ENCODE measurements at regions not wholly inside any gene's neighbourhood (a gene's known extent, or its start where the extent isn't known, plus 50 kb on each side); places are given as distances from the start of the nearest gene placed in this dataset.

- TF ChIP-seq, protein P1, sequence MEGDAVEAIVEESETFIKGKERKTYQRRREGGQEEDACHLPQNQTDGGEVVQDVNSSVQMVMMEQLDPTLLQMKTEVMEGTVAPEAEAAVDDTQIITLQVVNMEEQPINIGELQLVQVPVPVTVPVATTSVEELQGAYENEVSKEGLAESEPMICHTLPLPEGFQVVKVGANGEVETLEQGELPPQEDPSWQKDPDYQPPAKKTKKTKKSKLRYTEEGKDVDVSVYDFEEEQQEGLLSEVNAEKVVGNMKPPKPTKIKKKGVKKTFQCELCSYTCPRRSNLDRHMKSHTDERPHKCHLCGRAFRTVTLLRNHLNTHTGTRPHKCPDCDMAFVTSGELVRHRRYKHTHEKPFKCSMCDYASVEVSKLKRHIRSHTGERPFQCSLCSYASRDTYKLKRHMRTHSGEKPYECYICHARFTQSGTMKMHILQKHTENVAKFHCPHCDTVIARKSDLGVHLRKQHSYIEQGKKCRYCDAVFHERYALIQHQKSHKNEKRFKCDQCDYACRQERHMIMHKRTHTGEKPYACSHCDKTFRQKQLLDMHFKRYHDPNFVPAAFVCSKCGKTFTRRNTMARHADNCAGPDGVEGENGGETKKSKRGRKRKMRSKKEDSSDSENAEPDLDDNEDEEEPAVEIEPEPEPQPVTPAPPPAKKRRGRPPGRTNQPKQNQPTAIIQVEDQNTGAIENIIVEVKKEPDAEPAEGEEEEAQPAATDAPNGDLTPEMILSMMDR (IDR thresholded peaks at IDR 0.05), result no peak
- TF ChIP-seq EP300 (IDR thresholded peaks at IDR 0.05) (no peak), POLR2A (IDR thresholded peaks at IDR 0.05) (no peak)
- no peaks in the 10 kb centered on the region for H3K4me1 ChIP-seq
- H3K9me3 ChIP-seq, result no peaks in the 10 kb centered on the region
- no peaks in the 10 kb centered on the region for H3K36me3 ChIP-seq
- no peak overlapping the region for H3K4me3 ChIP-seq
- H3K27me3 ChIP-seq, result peaks cover 0 to 8% of the 10 kb centered on the region in 2 donors
- no peak for DNase-seq (ENCODE audit: low spot score in 2 of 2)
- 48 to 56% methylated on average over 11 of the region's 11 CpGs for WGBS, 2 donors
- H3K27ac ChIP-seq, result no peak overlapping the region
These were observed 70.8 kb downstream of the BMP2 start for GRCh38 chr20:6838181-6838826.

DNA sequence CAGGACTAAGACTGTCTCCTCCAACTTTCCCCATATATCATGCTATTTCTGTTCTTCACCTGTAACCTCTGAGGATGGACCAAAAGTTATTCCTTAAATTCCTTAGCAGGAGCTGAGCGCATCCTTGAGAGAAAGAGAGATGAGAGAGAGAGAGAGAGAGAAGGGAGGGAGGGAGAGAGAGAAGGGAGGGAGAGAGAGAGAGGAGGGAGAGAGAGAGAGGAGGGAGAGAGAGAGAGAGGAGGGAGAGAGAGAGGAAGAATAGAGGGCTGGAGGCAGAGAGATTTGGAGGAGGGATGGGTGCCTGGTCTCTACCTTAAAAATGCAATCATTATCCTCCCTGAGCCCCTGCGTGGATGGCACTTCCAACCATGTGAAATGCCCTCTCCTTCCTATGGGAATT lies 73.6 kb downstream of the BMP2 start:
- H3K27me3 ChIP-seq, result peaks cover 0 to 8% of the 10 kb centered on the region in 2 donors
- TF ChIP-seq EP300 (IDR thresholded peaks at IDR 0.05) (no peak), POLR2A (IDR thresholded peaks at IDR 0.05) (no peak)
- TF ChIP-seq, protein P1 (IDR thresholded peaks at IDR 0.05), result no peak
- WGBS, 2 donors, result 87 to 98% methylated on average over 2 of the region's 2 CpGs

DNA sequence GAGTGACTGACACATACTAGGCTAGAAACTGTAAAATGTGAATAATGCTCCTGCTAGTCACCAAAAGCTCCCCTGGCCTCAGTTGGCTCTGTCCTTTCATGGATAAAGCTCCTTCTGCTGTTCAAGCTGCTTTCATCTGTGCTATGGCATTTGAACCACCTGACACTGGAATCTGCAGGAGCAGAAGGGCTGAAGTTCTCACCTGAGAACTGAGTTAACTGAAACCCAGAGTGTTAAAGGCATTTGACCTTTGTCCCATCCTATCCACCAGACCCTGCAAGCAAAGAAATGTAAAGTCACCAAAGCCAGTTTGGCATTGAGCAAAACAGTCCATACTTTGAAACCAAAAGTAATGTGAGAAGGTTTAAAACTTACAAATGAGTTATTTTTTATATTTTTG lies 77.7 kb downstream of the BMP2 start:
- no peak overlapping the region for H3K4me3 ChIP-seq

More for the DNA sequence above, 73.6 kb downstream of the BMP2 start:
- H3K9me3 ChIP-seq, result no peaks in the 10 kb centered on the region
- no peak overlapping the region for H3K27ac ChIP-seq
- no peak for DNase-seq (ENCODE audit: low spot score in 2 of 2)
- no peaks in the 10 kb centered on the region for H3K36me3 ChIP-seq
- no peaks in the 10 kb centered on the region for H3K4me1 ChIP-seq
- no peak overlapping the region for H3K4me3 ChIP-seq

GRCh38 chr20:6848041-6848440 lies 80.6 kb downstream of the BMP2 start:
- Histone ChIP-seq H3K27ac (no peak overlapping the region), H3K36me3 (no peaks in the 10 kb centered on the region), H3K4me3 (no peak overlapping the region), H3K4me1 (no peaks in the 10 kb centered on the region), H3K9me3 (no peaks in the 10 kb centered on the region), H3K27me3 (no peaks in the 10 kb centered on the region)
- WGBS, 2 donors, result 65 to 70% methylated on average over 3 of the region's 3 CpGs
- TF ChIP-seq, protein P1 (IDR thresholded peaks at IDR 0.05), result no peak
- no peak for TF ChIP-seq POLR2A (IDR thresholded peaks at IDR 0.05)
- no peak for TF ChIP-seq EP300 (IDR thresholded peaks at IDR 0.05)
- DNase-seq (ENCODE audit: low spot score in 2 of 2), result no peak

More for the DNA sequence above, 77.7 kb downstream of the BMP2 start:
- Histone ChIP-seq H3K27ac (no peak overlapping the region), H3K36me3 (no peaks in the 10 kb centered on the region), H3K4me1 (no peaks in the 10 kb centered on the region), H3K9me3 (no peaks in the 10 kb centered on the region), H3K27me3 (peaks cover 0 to 8% of the 10 kb centered on the region in 2 donors)
- no peak for DNase-seq (ENCODE audit: low spot score in 2 of 2)
- TF ChIP-seq EP300 (IDR thresholded peaks at IDR 0.05), result no peak
- TF ChIP-seq, protein P1 (IDR thresholded peaks at IDR 0.05), result no peak
- TF ChIP-seq POLR2A (IDR thresholded peaks at IDR 0.05), result no peak

DNA sequence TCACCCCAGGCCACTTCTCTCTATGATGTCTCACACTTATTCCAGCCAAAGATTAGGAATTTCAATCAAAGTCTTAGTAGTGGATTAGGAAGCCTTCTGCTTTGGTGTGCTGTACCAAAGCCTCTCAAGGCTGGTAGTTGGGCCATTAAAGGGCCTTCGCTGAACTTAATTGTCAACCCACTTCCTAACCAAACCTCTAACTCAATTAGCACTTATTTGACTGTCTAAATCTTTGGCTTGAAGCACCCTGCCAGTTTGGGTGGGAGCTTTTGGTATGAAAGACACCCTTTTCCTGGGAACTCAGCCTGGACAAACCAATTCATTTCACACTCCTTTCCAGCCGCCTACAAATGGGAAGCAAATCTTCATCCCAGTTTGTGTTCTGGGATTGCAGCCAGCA lies 81.5 kb downstream of the BMP2 start:
- 41 to 43% methylated on average over 2 of the region's 2 CpGs for WGBS, 2 donors
- Histone ChIP-seq H3K27ac (no peak overlapping the region), H3K27me3 (no peaks in the 10 kb centered on the region), H3K9me3 (no peaks in the 10 kb centered on the region), H3K36me3 (no peaks in the 10 kb centered on the region), H3K4me3 (no peak overlapping the region), H3K4me1 (no peaks in the 10 kb centered on the region)
- DNase-seq (ENCODE audit: low spot score in 2 of 2), result no peak
- TF ChIP-seq POLR2A (IDR thresholded peaks at IDR 0.05) (no peak), EP300 (IDR thresholded peaks at IDR 0.05) (no peak)
- TF ChIP-seq, protein P1 (IDR thresholded peaks at IDR 0.05), result no peak

Data from tibial nerve (tissue), 4 donors.